ENCODE measurements at regions not wholly inside any gene's neighbourhood (a gene's known extent, or its start where the extent isn't known, plus 50 kb on each side); places are given as distances from the start of the nearest gene placed in this dataset.

DNA sequence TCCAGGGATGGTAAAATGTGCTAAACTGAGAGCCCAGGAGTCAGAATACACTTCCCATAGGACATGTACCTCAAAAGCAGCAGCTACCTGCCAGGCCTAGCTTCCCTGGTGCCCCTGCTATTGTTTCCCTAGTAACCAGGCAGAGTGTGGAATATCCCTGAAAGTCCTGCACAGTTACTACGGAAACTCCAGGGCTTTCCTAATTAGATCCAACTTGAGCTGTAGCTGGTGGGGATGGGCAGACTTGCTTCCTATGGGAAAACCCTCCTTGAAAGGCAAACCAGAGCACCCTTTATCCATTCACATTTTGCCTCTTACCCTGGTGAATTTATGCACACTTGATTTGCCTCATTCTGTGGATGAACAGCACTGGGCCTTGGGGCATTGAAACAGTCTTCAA is 559.9 kb upstream of the PBX1 start:
- TF ChIP-seq ADNP (tag; IDR thresholded peaks at IDR 0.05) (no peak), ZNF24 (IDR thresholded peaks at IDR 0.05) (no peak), CREBBP (IDR thresholded peaks at IDR 0.05; ENCODE audit: low read depth, low read length) (no peak), RBM39 (optimal IDR thresholded peaks at IDR 0.05; ENCODE audit: low read depth, low read length) (no peak), ZNF280A (IDR thresholded peaks at IDR 0.05; ENCODE audit: low read depth, partially characterized antibody) (no peak), ARID1B (IDR thresholded peaks at IDR 0.05) (no peak), BCL6 (CRISPR knock-in tag; IDR thresholded peaks at IDR 0.05) (no peak), TSC22D4 (tag; IDR thresholded peaks at IDR 0.05) (no peak), CTCFL (IDR thresholded peaks at IDR 0.05; ENCODE audit: borderline replicate concordance, insufficient read depth, low read depth, low read length, poor library complexity, severe bottlenecking) (no peak), ZNF197 (CRISPR knock-in tag; IDR thresholded peaks at IDR 0.05; ENCODE audit: low read depth) (no peak), TCF3 (CRISPR knock-in tag; IDR thresholded peaks at IDR 0.05) (no peak), TBL1XR1 (IDR thresholded peaks at IDR 0.05; ENCODE audit: low read length in 2 of 2) (no peak), TARDBP (IDR thresholded peaks at IDR 0.05) (no peak), THRB (CRISPR knock-in tag; conservative IDR thresholded peaks at IDR 0.05) (no peak), WHSC1 (IDR thresholded peaks at IDR 0.05; ENCODE audit: low read length) (no peak)
- TF ChIP-seq, protein P1, sequence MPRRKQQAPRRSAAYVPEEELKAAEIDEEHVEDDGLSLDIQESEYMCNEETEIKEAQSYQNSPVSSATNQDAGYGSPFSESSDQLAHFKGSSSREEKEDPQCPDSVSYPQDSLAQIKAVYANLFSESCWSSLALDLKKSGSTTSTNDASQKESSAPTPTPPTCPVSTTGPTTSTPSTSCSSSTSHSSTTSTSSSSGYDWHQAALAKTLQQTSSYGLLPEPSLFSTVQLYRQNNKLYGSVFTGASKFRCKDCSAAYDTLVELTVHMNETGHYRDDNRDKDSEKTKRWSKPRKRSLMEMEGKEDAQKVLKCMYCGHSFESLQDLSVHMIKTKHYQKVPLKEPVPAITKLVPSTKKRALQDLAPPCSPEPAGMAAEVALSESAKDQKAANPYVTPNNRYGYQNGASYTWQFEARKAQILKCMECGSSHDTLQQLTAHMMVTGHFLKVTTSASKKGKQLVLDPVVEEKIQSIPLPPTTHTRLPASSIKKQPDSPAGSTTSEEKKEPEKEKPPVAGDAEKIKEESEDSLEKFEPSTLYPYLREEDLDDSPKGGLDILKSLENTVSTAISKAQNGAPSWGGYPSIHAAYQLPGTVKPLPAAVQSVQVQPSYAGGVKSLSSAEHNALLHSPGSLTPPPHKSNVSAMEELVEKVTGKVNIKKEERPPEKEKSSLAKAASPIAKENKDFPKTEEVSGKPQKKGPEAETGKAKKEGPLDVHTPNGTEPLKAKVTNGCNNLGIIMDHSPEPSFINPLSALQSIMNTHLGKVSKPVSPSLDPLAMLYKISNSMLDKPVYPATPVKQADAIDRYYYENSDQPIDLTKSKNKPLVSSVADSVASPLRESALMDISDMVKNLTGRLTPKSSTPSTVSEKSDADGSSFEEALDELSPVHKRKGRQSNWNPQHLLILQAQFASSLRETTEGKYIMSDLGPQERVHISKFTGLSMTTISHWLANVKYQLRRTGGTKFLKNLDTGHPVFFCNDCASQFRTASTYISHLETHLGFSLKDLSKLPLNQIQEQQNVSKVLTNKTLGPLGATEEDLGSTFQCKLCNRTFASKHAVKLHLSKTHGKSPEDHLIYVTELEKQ (CRISPR knock-in tag; IDR thresholded peaks at IDR 0.05), result no peak
- H3K9me1 ChIP-seq (ENCODE audit: control insufficient read depth, insufficient read depth, low read length), result no peaks in the 10 kb centered on the region
- ATAC-seq, result no peak
- ChIA-PET CTCF (ENCODE audit: low intra/inter-chr PET ratio) (no interaction called here), POLR2A (no interaction called here)
- in situ Hi-C loops (cut with MboI) (no loop called here), intact Hi-C loops (cut with micrococcal nuclease) (no loop called here)
- H3K36me3 ChIP-seq (ENCODE audit: control insufficient read depth, insufficient read depth, low read length), result no peaks in the 10 kb centered on the region
- 0% methylated on average over 1 of the region's 1 CpG for WGBS (ENCODE audit: insufficient coverage, low coverage, missing lambda C conversion rate)
- H3K4me3 ChIP-seq, result no peak overlapping the region
- H3K4me1 ChIP-seq (replicated peaks in 1 of 2; ENCODE audit: control insufficient read depth in 2 of 2, insufficient read depth in 2 of 2, low read length in 2 of 2), result no peaks in the 10 kb centered on the region
- H3K9ac ChIP-seq (ENCODE audit: insufficient read depth in 1 of 2, low read depth in 2 of 2, low read length in 2 of 2), result no peak overlapping the region
- H3K79me2 ChIP-seq (ENCODE audit: control insufficient read depth, insufficient read depth, low read length), result no peaks in the 10 kb centered on the region
- no peak overlapping the region for H3K4me2 ChIP-seq (ENCODE audit: insufficient read depth, low read length)
- no peak overlapping the region for H2AFZ ChIP-seq (ENCODE audit: low read depth, low read length)
- FAIRE-seq, result no peak
- BruUV-seq (replicated peaks), result no TSS peak
- no peaks in the 10 kb centered on the region for H3K27me3 ChIP-seq (ENCODE audit: control insufficient read depth in 2 of 2, insufficient read depth in 2 of 2, low read length in 2 of 2)
- DNase-seq (ENCODE audit: extremely low read depth in 1 of 4, low spot score in 3 of 4), result no peak
- no peak overlapping the region for H3K27ac ChIP-seq (ENCODE audit: extremely low read depth, low read depth, low read length)
- no peaks in the 10 kb centered on the region for H3K9me3 ChIP-seq (replicated peaks; ENCODE audit: control insufficient read depth, insufficient read depth, low read depth, low read length)
- H4K20me1 ChIP-seq (replicated peaks; ENCODE audit: control insufficient read depth, insufficient read depth, low read length), result no peaks in the 10 kb centered on the region

All from K562 (cell line).